GM19397 (cell line): ENCODE measurements at regions not wholly inside any gene's neighbourhood (a gene's known extent, or its start where the extent isn't known, plus 50 kb on each side); places are given as distances from the start of the nearest gene placed in this dataset.
"Not testable (repeated sequence)": the region's sequence is repeated elsewhere in the genome, so short reads cannot be mapped to it uniquely, and the experiment has no call there.

ENCODE experiments used
- ATAC-seq: cut with Tn5 transposase; IDR thresholded peaks from one replicate; pipeline ENCODE4 v1.9.1; 2021; ENCODE audit warnings: mild to moderate bottlenecking, moderate library complexity; ENCODE audit not compliant: unreplicated experiment

DNA sequence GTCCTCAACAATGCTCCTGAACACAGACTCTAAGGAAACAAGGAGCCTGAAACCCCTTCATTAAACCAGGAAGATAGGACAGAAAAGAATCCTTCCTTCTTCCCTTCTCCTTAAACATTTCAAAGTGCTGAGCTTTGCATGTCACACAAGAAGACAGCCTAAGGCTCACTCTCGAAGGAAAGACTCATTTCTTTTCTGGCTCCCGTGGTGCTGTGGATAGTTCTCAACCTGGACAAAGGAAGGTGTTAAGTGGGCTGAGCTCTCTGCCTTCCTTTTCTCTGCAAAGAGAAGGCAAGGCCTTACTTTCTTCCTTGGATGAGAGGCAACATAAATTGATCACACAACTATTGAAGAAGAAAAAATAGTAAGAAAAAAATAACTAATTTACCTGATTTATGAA lies 452.4 kb upstream of the DDI1 start:
- ATAC-seq: no peak

DNA sequence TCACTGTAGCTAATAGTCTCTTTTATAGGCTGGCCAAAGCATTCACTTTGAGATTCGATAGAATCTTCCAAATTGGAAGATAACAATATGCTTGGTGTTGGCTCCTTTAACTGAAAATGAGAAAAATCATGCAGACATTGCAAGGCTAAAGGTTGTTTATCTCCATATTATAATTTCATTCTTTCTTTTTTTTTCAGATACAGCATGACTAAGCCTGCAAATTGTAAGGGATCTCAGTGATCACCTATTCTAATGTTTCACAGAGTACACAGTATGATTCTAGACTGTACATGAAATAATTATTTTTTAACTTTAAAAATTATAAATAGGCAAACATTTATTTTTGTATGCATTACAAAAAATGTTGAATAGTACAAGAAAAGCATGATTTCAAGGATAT lies 451.7 kb upstream of the DDI1 start:
- ATAC-seq: no peak

DNA sequence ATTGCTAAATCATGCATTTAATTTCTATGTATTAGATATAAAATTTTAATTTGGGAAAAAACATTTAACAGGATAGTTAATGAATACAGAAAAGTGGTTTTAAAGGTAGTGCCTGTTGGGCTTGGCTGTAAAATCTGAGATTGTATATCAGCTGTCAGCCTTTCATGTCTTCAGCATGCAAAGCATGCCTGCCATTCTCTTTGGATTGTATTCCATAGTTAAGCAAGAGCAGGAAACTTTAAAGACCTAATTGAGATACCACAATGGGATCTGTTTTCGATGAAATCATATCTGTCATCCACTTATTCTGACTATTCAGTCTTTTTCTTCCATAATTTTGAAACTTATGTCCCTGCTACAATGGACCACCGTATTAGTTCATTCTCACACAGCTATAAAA lies 451.0 kb upstream of the DDI1 start:
- no peak for ATAC-seq

DNA sequence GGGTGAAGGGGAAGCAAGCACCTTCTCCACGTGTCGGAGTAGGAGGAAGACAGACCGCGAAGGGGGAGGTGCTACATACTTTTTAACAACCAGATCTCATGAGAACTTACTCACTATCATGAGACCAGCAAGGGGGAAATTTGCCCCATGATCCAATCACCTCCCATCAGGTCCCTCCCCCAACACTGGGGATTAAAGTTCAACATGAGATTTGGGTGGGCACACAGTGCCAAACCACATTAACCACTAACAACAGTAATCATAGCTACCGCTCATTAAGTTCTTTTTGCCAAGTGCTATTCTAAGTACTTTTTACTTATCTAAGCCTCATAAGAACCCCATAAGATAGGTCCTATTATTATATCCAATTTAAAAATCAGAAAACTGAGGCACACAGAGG lies 450.5 kb upstream of the DDI1 start:
- ATAC-seq: no peak

DNA sequence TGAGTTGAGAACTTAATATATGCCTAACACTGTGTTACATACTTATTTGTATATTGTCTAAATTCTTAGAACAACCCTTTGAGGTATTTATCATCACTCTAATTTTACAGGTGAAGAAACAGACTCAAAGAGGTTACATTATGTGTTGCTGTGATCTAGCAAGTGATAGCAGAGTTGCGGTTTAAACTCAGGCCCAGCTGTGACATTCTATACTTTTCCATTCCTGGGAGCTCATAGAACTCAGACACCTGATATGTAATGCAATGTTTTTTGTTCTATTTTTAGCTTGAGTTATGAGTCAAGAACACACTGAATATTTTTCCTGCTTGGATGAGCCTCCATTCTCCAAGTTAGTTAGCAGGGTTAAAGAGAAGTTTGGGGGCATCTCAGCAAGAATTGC lies 449.7 kb upstream of the DDI1 start:
- no peak for ATAC-seq

DNA sequence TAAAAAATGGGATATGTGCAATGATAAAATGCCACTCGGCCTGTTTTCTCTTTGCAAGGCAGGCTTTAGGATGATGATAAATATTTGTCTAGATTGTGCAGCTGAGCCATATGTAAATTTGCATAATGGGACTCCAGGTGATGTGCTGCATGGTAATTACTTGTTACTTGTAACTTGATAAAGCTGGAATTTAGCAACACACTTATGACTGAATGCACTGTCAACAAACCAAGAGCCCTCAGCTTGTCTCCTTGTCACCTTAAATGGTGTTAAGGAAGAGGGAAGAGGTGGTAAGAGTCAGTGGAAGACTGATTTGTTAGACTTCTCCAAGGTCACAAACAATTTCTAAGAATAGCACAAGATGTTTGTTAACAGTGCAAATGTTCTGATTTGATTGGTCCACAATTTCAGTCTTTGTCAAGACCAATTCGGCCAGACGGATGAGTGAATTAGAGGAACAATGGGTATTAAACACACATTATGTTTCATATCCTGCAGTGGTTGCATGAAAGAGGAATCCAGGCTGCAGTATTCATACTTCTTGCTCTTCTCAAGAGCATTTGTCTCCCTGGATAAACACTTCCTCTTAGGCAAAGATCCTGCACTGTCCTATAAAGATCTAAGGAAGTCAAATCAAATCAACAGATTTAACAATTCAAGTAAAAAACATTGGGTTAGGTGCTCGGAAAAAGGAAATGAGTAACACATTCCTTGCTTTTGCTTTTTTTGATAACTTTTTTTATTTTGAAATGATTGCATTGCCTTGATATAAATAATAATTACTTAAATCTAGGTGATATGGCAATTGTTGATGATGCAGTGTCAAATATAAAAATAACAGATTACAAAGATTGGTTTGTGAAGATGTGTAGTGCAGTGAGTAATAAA lies 448.3 kb upstream of the DDI1 start:
- ATAC-seq: no peak

DNA sequence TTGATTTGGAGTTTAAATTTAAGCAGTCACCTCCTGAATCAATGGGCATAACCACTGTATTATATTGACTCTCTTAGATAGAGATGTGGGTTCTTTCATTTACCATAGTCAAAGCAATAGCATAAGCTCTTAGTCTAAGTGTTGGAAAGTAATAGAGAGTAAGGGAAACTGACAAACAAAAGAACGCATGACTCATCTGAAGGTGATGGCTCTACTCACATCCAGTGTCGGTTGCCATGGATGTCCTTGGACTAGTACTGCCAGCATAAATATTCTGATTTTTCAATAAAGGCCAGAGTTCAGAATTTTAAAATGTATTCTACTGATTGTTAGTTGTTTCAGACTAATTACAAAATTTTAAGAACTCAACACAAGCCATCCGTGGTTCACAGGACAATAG lies 444.9 kb upstream of the DDI1 start:
- ATAC-seq: no peak

DNA sequence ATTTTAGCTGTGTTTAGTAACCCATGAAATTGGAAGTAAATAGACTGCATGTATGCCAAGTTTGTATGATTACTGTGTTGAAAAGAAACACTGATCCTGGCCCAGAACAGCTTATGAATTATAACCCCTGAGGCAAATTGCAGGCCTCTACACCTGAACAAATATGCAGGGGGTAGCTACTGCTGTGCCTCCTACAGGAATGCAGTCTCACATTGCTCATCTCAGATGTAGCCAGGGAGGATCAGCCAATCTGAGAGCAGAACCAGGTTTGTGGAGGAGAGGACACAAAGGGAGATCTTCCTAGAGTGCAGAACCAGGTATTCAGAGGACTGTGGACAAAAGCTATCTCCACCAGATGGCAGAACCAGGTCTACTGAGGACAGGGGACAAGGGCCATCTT lies 442.2 kb upstream of the DDI1 start:
- ATAC-seq: no peak

DNA sequence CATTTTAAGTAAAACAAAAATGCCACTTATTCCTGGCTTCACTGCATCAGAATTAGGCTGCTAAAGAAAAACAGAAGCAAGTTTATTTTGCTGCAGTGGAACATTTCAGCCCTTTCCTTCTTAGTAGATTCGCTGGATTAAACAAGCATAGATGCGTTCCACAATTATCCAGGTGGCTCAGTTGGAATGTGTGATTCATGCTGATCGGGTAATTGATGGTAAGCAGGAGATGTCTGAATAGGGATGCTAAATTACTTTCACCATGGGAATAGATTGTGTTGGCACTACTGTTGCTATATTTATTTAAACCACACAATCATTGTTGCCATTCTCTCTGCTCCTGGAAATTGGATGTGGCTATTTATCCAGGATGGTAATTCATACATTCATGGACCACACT lies 440.1 kb upstream of the DDI1 start:
- ATAC-seq: no peak

DNA sequence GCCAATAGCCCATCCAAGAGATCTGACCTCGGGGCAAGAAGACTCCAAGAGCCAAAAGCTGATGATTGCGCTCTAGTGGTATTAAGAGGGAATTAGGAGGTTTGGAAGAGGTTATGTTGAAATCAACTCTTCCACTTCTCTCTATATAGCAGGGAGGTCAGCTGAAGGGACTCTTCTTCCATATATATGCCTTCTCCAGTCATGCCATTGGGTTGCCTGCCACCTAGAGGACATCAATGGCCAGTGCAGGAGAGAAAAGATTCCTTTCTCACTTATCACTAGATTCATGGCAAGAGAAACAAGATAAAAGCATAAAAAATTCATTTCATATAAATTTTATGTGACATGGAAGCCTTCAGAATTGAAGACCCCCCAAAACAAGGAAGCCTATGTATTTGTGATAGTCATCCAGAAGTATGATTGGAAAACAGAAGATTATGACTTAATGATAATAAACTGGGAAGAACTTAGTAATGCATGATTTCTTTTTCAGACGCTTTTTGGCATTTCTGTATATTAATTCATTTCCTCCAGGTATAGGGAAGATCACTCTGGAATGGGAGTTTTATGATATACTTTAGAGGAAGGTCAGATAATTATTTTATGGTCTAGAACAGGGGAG lies 435.1 kb upstream of the DDI1 start:
- ATAC-seq: peak; percentile 89

DNA sequence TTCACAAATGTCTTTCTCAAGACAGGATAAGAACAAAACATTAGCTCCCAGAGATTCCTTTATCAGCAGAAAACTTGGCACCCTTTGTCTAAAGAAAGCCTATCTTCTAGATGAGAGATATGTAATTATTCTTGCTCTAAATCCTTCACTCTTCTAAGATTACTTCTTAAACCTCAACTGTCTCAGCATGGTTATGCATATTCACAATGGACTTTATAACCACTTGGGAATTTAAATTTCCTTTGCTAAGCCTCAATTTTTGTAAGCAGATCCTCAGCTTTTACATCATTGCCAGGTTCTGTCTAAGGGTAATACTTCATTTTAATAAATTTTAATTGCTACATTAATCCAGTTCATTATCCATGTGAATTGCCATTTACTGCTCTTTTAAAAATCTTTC lies 433.6 kb upstream of the DDI1 start:
- no peak for ATAC-seq

DNA sequence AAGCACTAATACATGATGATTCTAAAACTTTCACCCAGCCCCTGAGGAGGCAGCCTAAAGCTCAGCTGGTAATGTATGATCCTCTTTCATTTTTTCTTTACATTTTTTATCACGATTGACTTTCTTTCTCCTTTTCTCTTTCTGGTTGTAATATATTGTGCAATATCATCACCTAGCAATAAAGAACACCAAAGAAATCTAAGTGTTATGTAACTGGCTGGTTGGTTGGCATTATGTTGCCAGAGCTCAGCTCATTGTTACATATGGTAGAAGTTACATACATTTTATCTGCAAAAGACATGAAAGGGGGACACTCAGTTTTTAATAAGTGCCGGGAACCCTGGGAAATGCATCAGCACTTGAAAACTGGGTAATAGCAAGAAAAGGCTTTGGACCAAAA lies 432.1 kb upstream of the DDI1 start:
- ATAC-seq: no peak

DNA sequence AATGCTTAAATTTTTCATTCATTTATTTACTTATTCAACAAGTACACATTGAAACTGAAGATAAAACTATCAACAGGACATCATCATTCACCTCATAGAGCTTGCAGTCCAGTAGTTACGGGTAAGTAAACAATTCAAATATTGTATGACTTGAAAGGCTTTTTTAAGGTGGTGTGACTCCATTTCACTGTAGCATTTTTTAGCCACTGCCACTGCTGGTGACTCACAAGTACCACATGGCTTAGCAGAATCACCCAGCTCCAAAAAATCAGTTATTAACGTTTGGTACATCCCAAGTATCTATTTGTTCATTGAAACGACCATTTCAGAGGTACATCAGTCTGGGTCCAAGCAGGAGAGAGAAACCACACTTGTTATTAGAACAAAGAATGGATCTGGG lies 427.9 kb upstream of the DDI1 start:
- ATAC-seq: no peak

DNA sequence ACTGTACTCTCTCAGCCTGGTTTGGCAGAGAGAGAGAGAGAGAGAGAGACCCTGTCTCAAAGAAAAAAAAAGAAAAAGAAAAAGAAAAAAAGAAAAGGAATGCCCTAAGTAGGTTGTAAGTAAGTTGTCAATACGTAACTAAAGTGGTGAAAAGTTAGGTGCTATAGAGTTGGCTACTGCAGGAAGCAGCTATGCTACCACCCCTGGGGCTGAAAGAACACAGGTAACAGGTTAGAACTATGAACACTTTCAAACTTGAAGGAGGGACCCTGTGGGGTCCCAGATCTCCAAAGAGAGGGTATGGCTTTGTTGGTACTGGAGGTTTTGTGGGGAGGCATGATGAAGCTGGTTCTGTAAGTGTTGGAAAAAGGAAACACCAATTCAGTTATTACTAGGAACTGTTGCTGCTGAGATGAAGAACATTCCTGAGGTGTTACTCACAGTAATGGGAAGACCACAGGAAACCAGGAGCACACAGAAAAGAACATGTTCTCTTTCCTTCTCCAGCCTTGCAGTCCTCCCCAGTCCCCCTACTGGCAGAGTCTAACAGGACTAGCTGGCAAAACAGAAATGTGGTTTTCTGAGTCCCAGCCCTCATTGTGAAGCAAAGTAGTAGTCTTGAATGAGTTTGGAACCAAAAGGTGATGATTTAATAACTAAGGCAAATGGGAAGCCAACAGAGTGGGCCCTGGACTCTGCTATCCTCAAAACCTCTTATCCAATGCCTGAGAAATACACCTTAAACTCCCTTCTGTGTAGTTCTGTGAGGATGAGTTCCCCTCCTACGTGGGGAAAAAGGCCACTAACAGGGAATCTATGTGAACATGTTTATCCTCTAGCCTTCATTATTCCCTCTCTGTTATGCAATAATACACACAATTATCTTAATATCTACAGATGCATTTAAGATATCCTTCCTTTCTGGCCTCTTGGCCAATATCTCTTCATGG lies 427.0 kb upstream of the DDI1 start:
- ATAC-seq: no peak

DNA sequence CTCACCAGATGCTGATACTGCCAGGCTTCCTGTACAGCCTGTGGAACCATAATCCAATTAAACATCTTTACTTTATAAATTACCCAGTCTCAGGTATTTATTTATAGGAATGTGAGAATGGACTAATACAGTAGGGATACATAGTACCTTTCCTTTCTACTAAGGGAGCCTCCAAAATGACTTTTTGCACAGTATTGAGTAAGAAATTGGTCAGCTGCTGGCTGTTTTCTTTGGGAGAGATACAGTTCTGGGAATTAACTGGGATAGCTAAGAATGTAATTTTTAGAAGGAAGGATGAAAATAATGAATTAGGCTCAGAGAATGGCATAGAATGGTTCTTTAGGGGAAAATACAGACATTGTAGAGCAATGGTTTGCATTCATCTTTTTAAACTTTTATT lies 426.0 kb upstream of the DDI1 start:
- no peak for ATAC-seq

DNA sequence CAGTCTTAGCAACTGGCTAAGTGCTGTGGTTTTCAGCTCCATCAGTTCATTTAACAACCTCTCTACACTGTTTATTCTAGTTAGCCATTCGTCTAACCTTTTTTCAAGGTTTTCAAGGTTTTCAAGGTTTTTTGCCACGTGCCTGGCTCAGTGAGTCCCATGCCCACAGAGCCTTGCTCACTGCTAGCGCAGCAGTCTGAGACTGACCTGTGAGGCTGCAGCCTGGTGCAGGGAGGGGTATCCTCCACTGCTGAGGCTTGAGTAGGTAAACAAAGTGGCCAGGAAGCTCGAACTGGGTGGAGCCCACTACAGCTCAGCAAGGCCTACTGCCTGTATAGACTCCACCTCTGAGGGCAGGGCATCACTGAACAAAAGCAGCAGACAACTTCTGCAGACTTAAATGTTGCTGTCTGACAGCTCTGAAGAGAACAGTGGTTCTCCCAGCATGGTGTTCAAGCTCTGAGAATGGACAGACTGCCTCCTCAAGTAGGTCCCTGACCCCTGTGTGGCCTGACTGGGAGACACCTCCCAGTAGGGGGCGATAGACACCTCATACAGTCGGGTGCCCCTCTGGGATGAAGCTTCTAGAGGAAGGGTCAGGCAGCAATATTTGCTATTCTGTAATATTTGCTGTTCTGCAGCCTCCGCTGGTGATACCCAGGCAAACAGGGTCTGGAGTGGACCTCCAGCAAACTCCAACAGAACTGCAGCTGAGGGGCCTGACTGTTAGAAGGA lies 424.7 kb upstream of the DDI1 start:
- not testable (repeated sequence) for ATAC-seq

DNA sequence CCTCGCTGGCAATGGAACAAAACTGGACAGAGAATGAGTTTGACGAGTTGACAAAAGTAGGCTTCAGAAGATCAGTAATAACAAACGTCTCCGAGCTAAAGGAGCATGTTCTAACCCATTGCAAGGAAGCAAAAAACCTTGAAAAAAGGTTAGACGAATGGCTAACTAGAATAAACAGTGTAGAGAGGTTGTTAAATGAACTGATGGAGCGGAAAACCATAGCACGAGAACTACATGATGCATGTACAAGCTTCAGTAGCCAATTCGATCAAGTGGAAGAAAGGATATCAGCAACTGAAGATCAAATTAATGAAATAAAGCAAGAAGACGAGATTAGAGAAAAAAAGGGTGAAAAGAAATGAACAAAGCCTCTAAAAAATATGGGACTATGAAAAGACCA lies 424.0 kb upstream of the DDI1 start:
- ATAC-seq: not testable (repeated sequence)

DNA sequence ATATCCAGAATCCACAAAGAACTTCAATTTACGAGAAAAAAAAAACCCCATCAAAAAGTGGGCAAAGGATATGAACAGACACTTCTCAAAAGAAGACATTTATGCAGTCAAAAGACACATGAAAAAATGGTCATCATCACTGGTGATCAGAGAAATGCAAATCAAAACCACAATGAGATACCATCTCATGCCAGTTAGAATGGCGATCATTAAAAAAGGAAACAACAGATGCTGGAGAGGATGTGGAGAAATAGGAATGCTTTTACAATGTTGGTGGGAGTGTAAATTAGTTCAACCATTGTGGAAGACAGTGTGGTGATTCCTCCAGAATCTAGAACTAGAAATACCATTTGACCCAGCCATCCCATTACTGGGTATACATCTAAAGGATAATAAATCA lies 419.9 kb upstream of the DDI1 start:
- ATAC-seq: not testable (repeated sequence)

DNA sequence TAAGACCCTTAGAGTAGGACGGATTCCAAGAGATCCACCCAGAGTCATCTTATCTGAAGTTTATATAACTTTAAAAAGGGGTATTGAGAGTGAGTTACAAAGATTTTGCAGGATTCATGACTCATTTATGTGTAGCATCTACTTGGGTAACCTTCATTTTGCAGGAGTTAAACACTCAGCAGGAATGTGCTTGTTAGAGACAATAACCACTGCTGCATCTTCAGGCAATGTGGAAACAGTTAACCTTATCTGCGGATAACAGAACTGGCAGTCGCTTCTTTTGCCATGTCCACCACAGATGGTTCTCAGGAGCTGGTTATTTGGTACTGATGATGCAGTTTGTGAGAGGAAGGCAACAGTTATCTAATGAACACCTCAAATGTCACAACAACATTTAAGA lies 417.9 kb upstream of the DDI1 start:
- no peak for ATAC-seq

DNA sequence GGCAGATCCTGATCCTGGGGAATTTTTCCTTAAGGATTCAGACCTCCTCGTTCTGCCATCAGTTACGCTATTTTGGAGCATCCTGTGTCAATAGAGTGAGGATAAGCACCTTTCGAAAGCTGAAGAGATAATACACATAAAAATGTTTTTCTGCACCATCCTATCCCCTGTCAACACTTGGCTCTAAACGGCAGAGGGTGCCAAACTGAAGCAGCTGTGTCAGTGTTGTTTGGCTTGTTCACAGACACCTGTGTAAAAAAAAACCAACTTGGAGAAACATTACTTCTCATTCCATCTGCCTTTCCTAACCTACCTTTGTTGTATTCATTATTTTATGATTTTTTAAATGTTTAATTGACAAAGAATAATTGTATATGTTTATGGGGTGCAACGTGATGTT lies 417.0 kb upstream of the DDI1 start:
- no peak for ATAC-seq

DNA sequence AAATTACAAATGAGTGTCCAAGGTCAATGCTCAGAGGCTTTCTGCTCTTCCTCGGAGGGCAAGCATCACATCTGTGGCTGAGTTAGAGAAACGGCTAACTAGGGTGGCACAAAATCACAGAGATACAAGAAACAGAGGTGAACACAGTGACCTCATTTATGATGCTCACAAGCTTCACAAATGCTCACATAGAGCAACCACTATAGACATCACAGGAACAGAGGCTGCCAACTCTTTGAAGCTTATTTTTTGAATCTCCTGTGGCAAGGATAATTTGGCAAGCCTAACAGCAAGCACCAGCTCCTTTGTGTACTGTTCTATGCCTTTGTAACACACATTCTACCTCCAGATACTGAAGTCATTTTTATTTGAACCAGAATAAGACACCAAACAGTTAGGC lies 416.5 kb upstream of the DDI1 start:
- ATAC-seq: no peak
